Esophagus muscularis mucosa (tissue), 4 donors: ENCODE measurements at regions not wholly inside any gene's neighbourhood (a gene's known extent, or its start where the extent isn't known, plus 50 kb on each side); places are given as distances from the start of the nearest gene placed in this dataset.

ENCODE experiments used
- DNase-seq: peaks from one replicate; pipeline ENCODE4 v3.0.0-alpha.2; 2017; ENCODE audit errors: extremely low spot score
- H3K27ac ChIP-seq, 4 donors: fragments of 200-600 bp; sonication (generic); replicated peaks in 1 of 4; 1 replicate in 3 of 4; 2 replicates in 1 of 4; pipeline ENCODE4 v1.5.1; 2016 to 2019; ENCODE audit warnings: mild to moderate bottlenecking in 1 of 4
- H3K27me3 ChIP-seq, 4 donors: fragments of 200-600 bp; sonication (generic); one replicate each; pipeline versions ENCODE4 v1.5.1 to v1.6.0; 2016 to 2019
- H3K36me3 ChIP-seq, 4 donors: fragments of 200-600 bp; sonication (generic); one replicate each; pipeline ENCODE4 v1.5.1; 2016 to 2019
- H3K4me1 ChIP-seq, 4 donors: fragments of 200-600 bp; sonication (generic); one replicate each; pipeline ENCODE4 v1.5.1; 2016 to 2019
- H3K4me3 ChIP-seq, 4 donors: fragments of 200-600 bp; sonication (generic); 1 replicate in 2 of 4; 2 replicates in 2 of 4; pipeline ENCODE4 v1.5.1; 2016 to 2019; ENCODE audit warnings: mild to moderate bottlenecking in 4 of 4, moderate library complexity in 1 of 4
- H3K9me3 ChIP-seq, 4 donors: fragments of 200-600 bp; sonication (generic); 1 replicate in 3 of 4; 2 replicates in 1 of 4; pipeline ENCODE4 v1.5.1; 2016 to 2019
- CTCF ChIP-seq, 3 experiments: fragments of 200-600 bp in 2 of 3; fragments of 450-650 bp in 1 of 3; sonication (generic) in 2 of 3; IDR thresholded peaks; one replicate each; pipeline ENCODE4 v1.5.1; 2017 to 2019; ENCODE audit warnings: antibody characterized with exemption in 3 of 3, mild to moderate bottlenecking in 2 of 3, moderate library complexity in 1 of 3
- EP300 ChIP-seq: sonication (generic); formaldehyde crosslinking; IDR thresholded peaks from one replicate; pipeline ENCODE4 v1.6.1; 2017; ENCODE audit warnings: antibody characterized with exemption
- POLR2A ChIP-seq: fragments of 450-650 bp; IDR thresholded peaks from one replicate; pipeline ENCODE4 v1.6.1; 2017; ENCODE audit warnings: antibody characterized with exemption, moderate library complexity, mild to moderate bottlenecking, low read depth
- POLR2AphosphoS5 ChIP-seq, 2 donors: sonication (generic); formaldehyde crosslinking; IDR thresholded peaks; one replicate each; pipeline ENCODE4 v1.6.1; 2017; ENCODE audit warnings: antibody characterized with exemption in 2 of 2
- WGBS: methylation state at CpG from one replicate; pipeline ENCODE4 v1.1.5; 2018; 5-methylcytosine and 5-hydroxymethylcytosine counted together
- intact Hi-C: fragments of 100-400 bp; cut with DNase I; formaldehyde crosslinking; loops from one replicate; pipeline ENCODE4 v1.15.1; 2023

- Histone ChIP-seq H3K27me3 (no peaks in the 10 kb centered on the region), H3K9me3 (no peaks in the 10 kb centered on the region), H3K36me3 (no peaks in the 10 kb centered on the region), H3K27ac (no peak overlapping the region), H3K4me3 (no peak overlapping the region), H3K4me1 (peaks cover 0 to 9% (median 4%) of the 10 kb centered on the region in 4 donors)
- no peak for DNase-seq
- TF ChIP-seq POLR2AphosphoS5 (IDR thresholded peaks at IDR 0.05) (no peak), CTCF (IDR thresholded peaks at IDR 0.05) (no peak), EP300 (no peak)
- intact Hi-C loops, result no loop called here
- WGBS, result 71% methylated on average over 2 of the region's 2 CpGs
Observed at GRCh38 chr13:44749906-44750305, 173.8 kb upstream of the TSC22D1 start.

- intact Hi-C loops, result no loop called here
- H3K27ac ChIP-seq, result no peak overlapping the region
- H3K27me3 ChIP-seq, result no peaks in the 10 kb centered on the region
- H3K4me1 ChIP-seq, result peaks cover 0 to 9% (median 4%) of the 10 kb centered on the region in 4 donors
- H3K9me3 ChIP-seq, result peaks cover 0 to 6% (median 2%) of the 10 kb centered on the region in 4 donors
- no peak for TF ChIP-seq POLR2AphosphoS5 (IDR thresholded peaks at IDR 0.05)
- TF ChIP-seq POLR2A, result no peak
- no peak for TF ChIP-seq CTCF (IDR thresholded peaks at IDR 0.05)
- TF ChIP-seq EP300, result no peak
- H3K36me3 ChIP-seq, result no peaks in the 10 kb centered on the region
- H3K4me3 ChIP-seq, result no peak overlapping the region
- no peak for DNase-seq
- 100% methylated on average over 1 of the region's 1 CpG for WGBS
Observed at GRCh38 chr13:44748439-44748838, 172.3 kb upstream of the TSC22D1 start.

- Histone ChIP-seq H3K27me3 (no peaks in the 10 kb centered on the region), H3K9me3 (peaks cover 0 to 6% (median 2%) of the 10 kb centered on the region in 4 donors), H3K27ac (no peak overlapping the region), H3K4me1 (peaks cover 0 to 9% (median 4%) of the 10 kb centered on the region in 4 donors), H3K4me3 (no peak overlapping the region), H3K36me3 (no peaks in the 10 kb centered on the region)
- no peak for DNase-seq
- no peak for TF ChIP-seq POLR2A
- no peak for TF ChIP-seq CTCF (IDR thresholded peaks at IDR 0.05)
- TF ChIP-seq POLR2AphosphoS5 (IDR thresholded peaks at IDR 0.05), result no peak
- TF ChIP-seq EP300, result no peak
- intact Hi-C loops, result no loop called here
- 49% methylated on average over 4 of the region's 4 CpGs for WGBS
Observed at GRCh38 chr13:44747179-44747578, 171.0 kb upstream of the TSC22D1 start.

GRCh38 chr13:44746690-44747089 is 170.6 kb upstream of the TSC22D1 start:
- TF ChIP-seq POLR2A (no peak), CTCF (IDR thresholded peaks at IDR 0.05) (no peak), POLR2AphosphoS5 (IDR thresholded peaks at IDR 0.05) (no peak), EP300 (no peak)
- no peak overlapping the region for H3K27ac ChIP-seq
- no peak overlapping the region for H3K4me3 ChIP-seq
- peaks cover 0 to 9% (median 4%) of the 10 kb centered on the region in 4 donors for H3K4me1 ChIP-seq
- 85% methylated on average over 5 of the region's 5 CpGs for WGBS
- H3K27me3 ChIP-seq, result no peaks in the 10 kb centered on the region
- peaks cover 0 to 6% (median 2%) of the 10 kb centered on the region in 4 donors for H3K9me3 ChIP-seq
- H3K36me3 ChIP-seq, result no peaks in the 10 kb centered on the region
- intact Hi-C loops, result no loop called here
- DNase-seq, result no peak
